Activated CD8-positive, alpha-beta memory T cell treated with anti-CD3 and anti-CD28 coated beads for 48 hours (primary cell): ENCODE measurements at regions not wholly inside any gene's neighbourhood (a gene's known extent, or its start where the extent isn't known, plus 50 kb on each side); places are given as distances from the start of the nearest gene placed in this dataset.

ENCODE experiments used
- DNase-seq, 3 experiments: peaks; one replicate each; pipeline ENCODE4 v3.0.0-alpha.2; 2020; ENCODE audit warnings: low read depth in 2 of 3, low spot score in 2 of 3

- no peak for DNase-seq
Observed at GRCh38 chr11:29315275-29315674, 701.6 kb downstream of the KCNA4 start.

- DNase-seq: no peak
Observed at GRCh38 chr11:29314211-29314610, 702.6 kb downstream of the KCNA4 start.

GRCh38 chr11:29312812-29313211 lies 704.0 kb downstream of the KCNA4 start:
- DNase-seq: no peak

DNA sequence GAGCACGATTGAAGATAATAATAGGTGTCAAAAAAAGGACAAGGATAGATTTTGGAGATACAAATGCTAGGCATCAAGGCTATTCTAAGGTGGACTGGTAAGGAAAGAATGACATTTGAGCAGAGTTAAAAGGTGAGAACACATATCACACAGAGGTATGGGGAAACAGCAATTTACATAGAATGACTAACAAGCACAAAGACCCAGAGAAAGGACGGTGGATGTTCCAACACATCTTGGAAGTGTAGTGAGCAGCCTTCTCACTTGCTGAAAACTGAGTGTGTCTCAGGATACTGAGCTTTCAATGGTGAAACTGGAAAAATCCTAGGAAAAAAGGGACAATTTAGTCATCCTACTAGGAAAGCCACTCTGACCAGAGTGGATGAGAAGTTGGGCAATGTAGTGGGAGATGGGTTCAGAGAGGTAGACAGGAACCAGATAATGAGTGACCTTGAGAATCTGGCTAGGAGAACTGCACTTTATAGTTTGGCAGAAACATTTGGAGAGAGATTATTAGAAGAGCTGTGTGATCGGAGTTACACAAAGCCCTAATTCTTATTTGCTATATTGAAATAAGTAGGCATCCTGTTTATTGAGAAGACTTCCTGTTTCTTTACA lies 706.0 kb downstream of the KCNA4 start:
- no peak for DNase-seq

DNA sequence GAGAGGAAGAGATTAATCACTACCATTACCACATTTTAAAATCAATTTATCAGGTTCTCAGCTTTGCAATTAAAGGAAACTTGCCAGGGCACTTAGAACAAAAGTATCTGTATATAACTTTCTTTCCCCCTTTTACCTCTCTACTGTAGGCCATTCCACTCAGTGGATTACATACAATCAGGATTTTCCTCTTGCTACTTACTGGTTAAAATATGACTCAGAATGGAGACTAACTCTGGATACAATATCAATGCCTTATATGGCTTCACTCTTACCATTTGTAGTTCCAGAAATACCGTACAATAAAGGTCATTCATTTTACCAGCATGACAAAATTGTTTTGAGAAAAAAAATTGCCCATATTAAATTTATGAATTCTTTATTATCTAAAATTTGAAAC lies 706.8 kb downstream of the KCNA4 start:
- DNase-seq: no peak

- DNase-seq: no peak
Observed at GRCh38 chr11:29306527-29306926, 710.3 kb downstream of the KCNA4 start.

- no peak for DNase-seq
Observed at GRCh38 chr11:29305456-29306232, 711.2 kb downstream of the KCNA4 start.

DNA sequence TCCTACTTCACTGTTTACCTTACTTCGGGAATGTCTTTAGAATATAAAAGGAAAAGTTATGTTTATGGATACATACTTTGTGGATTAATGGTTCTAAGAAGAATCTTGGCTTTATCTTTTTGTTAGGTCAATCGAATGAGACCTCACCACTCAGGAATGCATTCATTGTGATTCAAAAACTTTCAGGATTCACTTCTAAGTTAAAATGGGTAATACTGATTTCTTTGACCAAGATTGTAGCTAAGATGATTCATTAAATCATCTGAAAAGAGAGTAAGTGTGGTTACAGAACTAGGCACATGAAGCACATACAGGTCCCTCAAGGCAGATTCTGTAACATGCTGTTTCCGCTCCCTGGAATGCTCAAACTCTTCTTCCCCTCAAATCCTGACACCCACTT lies 716.4 kb downstream of the KCNA4 start:
- DNase-seq: no peak

DNA sequence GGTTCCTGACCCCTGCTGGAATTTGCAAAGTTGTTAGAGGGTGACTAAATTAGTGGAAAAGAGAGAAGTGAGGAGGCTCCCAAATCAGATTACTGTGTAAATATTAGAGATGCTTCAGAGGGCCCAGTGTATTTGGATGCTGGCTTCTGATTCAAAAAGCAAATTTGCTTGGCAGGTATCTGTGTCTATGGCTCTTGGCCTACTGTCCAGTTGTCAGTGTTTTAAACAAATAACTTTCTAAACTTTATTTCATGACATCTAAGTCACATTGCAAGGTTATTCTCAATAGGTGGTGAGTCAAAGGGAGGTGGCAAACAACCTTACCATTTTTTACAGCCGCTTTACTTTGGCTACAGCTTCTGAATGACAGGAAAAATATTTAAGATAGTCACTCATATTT lies 720.1 kb downstream of the KCNA4 start:
- DNase-seq: no peak

GRCh38 chr11:29293825-29294224 lies 723.0 kb downstream of the KCNA4 start:
- DNase-seq: no peak

- DNase-seq: no peak
Observed at GRCh38 chr11:29282088-29282487, 734.7 kb downstream of the KCNA4 start.

DNA sequence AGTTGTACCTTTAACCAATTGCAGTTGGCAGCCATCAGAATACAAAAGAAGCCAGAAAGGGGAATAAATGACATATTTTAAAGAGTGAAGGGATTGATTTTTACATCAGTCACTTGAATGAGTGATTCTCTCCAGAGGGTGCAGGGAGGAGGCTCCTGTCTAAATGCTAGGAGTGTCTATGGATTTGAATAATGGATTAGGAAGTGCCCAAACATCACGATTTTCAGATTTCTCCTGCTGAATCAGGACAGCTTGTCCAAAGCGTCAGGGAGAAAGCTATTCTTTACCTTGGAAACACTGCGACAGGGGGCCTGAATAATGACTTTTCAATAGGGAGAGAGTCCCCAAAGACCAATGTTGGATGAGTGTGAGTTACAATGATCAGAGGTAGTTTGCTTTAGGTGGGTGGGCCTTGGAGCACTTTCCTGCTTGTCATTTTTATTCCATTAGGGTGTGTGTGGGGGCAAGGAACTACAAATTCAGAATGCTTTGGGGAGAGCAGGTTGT lies 735.5 kb downstream of the KCNA4 start:
- no peak for DNase-seq

- DNase-seq: no peak
Observed at GRCh38 chr11:29280452-29280851, 736.4 kb downstream of the KCNA4 start.

DNA sequence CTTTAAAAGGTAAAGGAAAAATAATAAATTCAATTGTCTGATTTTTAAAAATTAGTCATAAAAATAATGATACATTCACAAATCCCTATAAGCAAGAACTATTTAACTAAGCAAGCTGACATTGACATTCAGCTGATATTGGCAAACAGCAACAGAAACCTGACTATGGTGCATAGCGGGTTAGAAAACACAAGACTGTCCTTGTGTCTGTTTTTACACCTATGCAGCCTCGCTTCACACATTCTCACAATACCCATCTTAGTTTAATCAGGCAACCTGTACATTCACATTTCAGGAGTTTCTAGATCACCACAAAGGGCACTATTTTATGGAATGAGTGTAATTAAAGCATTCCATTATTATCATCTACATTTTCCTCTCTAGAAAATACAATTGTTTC lies 737.1 kb downstream of the KCNA4 start:
- DNase-seq: no peak

DNA sequence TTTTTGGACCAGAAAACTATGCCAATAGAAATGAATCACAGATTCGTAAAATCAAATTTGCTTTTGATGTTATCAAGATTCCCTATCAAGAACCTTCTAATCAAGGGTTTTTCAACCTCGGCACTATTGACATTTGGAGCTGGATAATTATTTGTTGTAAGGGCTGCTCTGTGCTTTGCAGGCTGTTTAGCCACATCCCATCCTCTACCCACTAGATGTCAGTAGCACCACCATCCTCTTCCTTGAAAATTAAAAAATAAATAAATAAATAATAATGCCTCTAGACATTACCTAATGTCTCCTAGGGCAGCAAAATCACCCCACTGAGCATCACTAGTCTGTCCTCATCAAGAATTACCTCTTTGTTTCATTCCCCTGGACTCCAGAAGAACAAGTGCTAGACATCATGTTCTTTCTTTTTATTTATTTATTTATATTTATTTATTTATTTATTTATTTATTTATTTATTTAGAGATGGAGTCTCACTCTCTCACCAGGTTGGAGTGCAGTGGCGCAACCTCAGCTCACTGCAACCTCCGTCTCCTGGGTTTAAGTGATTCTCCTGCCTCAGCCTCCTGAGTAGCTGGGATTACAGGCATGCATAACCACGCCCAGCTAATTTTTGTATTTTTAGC lies 744.7 kb downstream of the KCNA4 start:
- DNase-seq: no peak

DNA sequence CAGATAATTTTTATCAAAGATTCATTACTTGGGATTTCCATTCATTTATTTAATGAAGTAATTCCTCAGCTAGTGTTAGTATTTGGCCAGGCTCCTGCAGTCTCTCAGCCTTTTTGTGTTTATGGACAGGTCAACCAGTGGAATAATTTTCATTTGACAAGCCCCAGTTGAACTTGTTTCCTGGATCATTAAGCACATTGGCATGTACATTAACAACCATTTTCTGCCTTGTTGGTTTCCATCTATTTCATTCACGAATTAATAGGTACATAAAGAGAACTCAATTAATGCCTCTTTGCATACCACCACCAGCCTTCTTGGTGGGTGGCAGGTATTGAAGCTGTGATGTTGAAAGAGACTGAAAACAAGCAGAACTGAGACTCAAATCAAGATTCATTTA lies 745.2 kb downstream of the KCNA4 start:
- no peak for DNase-seq

GRCh38 chr11:29268733-29269132 lies 748.1 kb downstream of the KCNA4 start:
- no peak for DNase-seq

DNA sequence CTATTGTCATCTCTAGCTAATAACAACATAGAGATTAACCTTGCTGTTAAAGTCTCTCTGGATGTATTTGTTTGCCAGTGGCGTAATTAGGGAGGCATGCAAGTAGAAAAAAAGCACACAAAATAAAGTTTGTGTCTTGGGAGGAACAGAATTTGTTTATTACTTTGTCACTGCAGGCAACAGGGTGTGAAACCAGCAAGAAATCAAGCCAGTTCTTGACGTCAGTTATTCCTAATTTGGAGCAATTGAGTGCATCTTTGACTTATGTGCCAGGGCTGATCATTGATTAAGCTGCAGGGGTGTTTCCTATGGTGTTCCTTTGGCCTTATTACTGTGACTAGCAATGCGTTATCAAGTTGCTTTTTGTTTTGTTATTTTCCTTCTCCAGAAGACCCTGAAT lies 751.0 kb downstream of the KCNA4 start:
- no peak for DNase-seq

GRCh38 chr11:29265381-29265780 lies 751.4 kb downstream of the KCNA4 start:
- DNase-seq: no peak

GRCh38 chr11:29263971-29264682 lies 752.7 kb downstream of the KCNA4 start:
- no peak for DNase-seq

GRCh38 chr11:29261831-29262230 lies 755.0 kb downstream of the KCNA4 start:
- no peak for DNase-seq
